ENCODE measurements at regions not wholly inside any gene's neighbourhood (a gene's known extent, or its start where the extent isn't known, plus 50 kb on each side); places are given as distances from the start of the nearest gene placed in this dataset.

- Histone ChIP-seq H3K4me2 (no peak overlapping the region), H4K20me1 (ENCODE audit: insufficient read depth) (no peaks in the 10 kb centered on the region), H3K79me2 (ENCODE audit: insufficient read depth) (no peaks in the 10 kb centered on the region), H3K9ac (no peak overlapping the region), H3K9me3 (no peaks in the 10 kb centered on the region), H3K36me3 (replicated peaks in 1 of 2; ENCODE audit: control insufficient read depth in 1 of 2, insufficient read depth in 2 of 2, low read length in 1 of 2) (no peaks in the 10 kb centered on the region), H3F3A (replicated peaks; ENCODE audit: insufficient read depth) (no peaks in the 10 kb centered on the region), H3K4me3 (ENCODE audit: low read depth in 2 of 2, low read length in 1 of 2) (no peak overlapping the region), H3K9me2 (no peaks in the 10 kb centered on the region), H3K27ac (ENCODE audit: low read depth in 2 of 2, low read length in 1 of 2) (no peak overlapping the region), H3K27me3 (ENCODE audit: insufficient read depth) (peaks cover 8% of the 10 kb centered on the region; the same call in 1 of the 2 replicates), H3K4me1 (ENCODE audit: control insufficient read depth in 1 of 2, insufficient read depth in 2 of 2, low read depth in 1 of 2, low read length in 1 of 2) (peaks cover 0 to 44% of the 10 kb centered on the region in 2 experiments; a peak in 1 of 4 replicates), H2AFZ (ENCODE audit: low read depth) (no peak overlapping the region)
- WGBS (ENCODE audit: low lambda C conversion rate) = 17% methylated on average over 5 of the region's 5 CpGs
- TF ChIP-seq TAF1 (IDR thresholded peaks at IDR 0.05; ENCODE audit: borderline replicate concordance, low read depth, low read length) = no peak
- TF ChIP-seq RAD21 (IDR thresholded peaks at IDR 0.05; ENCODE audit: low read length) = no peak
- TF ChIP-seq YY1 (IDR thresholded peaks at IDR 0.05; ENCODE audit: low read depth) = no peak
- TF ChIP-seq GATA2 (CRISPR knock-in tag; IDR thresholded peaks at IDR 0.05) = no peak
- TF ChIP-seq FOXJ3 (CRISPR knock-in tag; IDR thresholded peaks at IDR 0.05) = no peak
- TF ChIP-seq MAX (IDR thresholded peaks at IDR 0.05; ENCODE audit: low read depth) = no peak
- TF ChIP-seq NRF1 (IDR thresholded peaks at IDR 0.05; ENCODE audit: low read depth, low read length) = no peak
- TF ChIP-seq REST (IDR thresholded peaks at IDR 0.05; ENCODE audit: low read depth, low read length) = no peak
- no peak for TF ChIP-seq RFX5 (IDR thresholded peaks at IDR 0.05; ENCODE audit: low read length)
- no peak for TF ChIP-seq IRF3 (IDR thresholded peaks at IDR 0.05; ENCODE audit: low read depth, low read length)
- no peak for TF ChIP-seq GABPA (IDR thresholded peaks at IDR 0.05; ENCODE audit: low read depth)
- TF ChIP-seq CHD2 (IDR thresholded peaks at IDR 0.05; ENCODE audit: low read length, partially characterized antibody) = no peak
- TF ChIP-seq TEAD4 (IDR thresholded peaks at IDR 0.05; ENCODE audit: borderline replicate concordance, insufficient read depth) = no peak
- TF ChIP-seq ZBTB33 (IDR thresholded peaks at IDR 0.05; ENCODE audit: borderline replicate concordance, low read depth) = no peak
- TF ChIP-seq MEF2A (IDR thresholded peaks at IDR 0.05; ENCODE audit: borderline replicate concordance, low read depth) = no peak
- TF ChIP-seq USF1 (IDR thresholded peaks at IDR 0.05; ENCODE audit: borderline replicate concordance, low read depth) = no peak
- TF ChIP-seq POLR2AphosphoS5 (IDR thresholded peaks at IDR 0.05; ENCODE audit: low read depth, low read length) = no peak
- CTCF ChIA-PET = interaction anchor here (1.2 to 3.1 kb wide), 2 partner anchors 117 to 342 kb away, joined by 3 to 15 read pairs; no protein-coding TSS in a partner anchor
- POLR2A ChIA-PET = no interaction called here
- DNase-seq = no peak
These were observed 154.3 kb upstream of the PCBD1 start for GRCh38 chr10:71042699-71043098.
